CD14-positive monocyte (primary cell): ENCODE measurements at regions not wholly inside any gene's neighbourhood (a gene's known extent, or its start where the extent isn't known, plus 50 kb on each side); places are given as distances from the start of the nearest gene placed in this dataset.

Source experiments
- DNase-seq, 3 donors: peaks; one replicate each; pipeline ENCODE4 v3.0.0-alpha.2; 2011 to 2022
- H2AFZ ChIP-seq: 2 replicates; pipeline ENCODE4 v1.6.0; 2012; ENCODE audit warnings: mild to moderate bottlenecking, low read depth, low read length, inconsistent platforms; ENCODE audit not compliant: insufficient read depth, poor library complexity, severe bottlenecking
- H3K27ac ChIP-seq, 2 donors: 1 replicate in 1 of 2; 2 replicates in 1 of 2; pipeline ENCODE4 v1.5.1; 2012 to 2013; ENCODE audit warnings: low read length in 2 of 2, control low read depth in 1 of 2, inconsistent platforms in 1 of 2, low read depth in 1 of 2, mild to moderate bottlenecking in 1 of 2
- H3K27me3 ChIP-seq, 2 donors: one replicate each; pipeline versions ENCODE4 v1.6.0 to v1.6.1; 2011 to 2013; ENCODE audit warnings: low read length in 2 of 2; ENCODE audit not compliant: control insufficient read depth in 2 of 2, insufficient read depth in 2 of 2
- H3K36me3 ChIP-seq, 2 donors: replicated peaks in 1 of 2; 1 replicate in 1 of 2; 2 replicates in 1 of 2; pipeline versions ENCODE4 v1.5.1 to v1.6.1; 2012 to 2013; ENCODE audit warnings: low read length in 2 of 2, control low read depth in 1 of 2, inconsistent platforms in 1 of 2, mild to moderate bottlenecking in 1 of 2; ENCODE audit not compliant: insufficient read depth in 2 of 2, control insufficient read depth in 1 of 2
- H3K4me1 ChIP-seq, 2 donors: 1 replicate in 1 of 2; 2 replicates in 1 of 2; pipeline versions ENCODE4 v1.5.1 to v1.6.1; 2012 to 2013; ENCODE audit warnings: low read length in 2 of 2, control low read depth in 1 of 2, inconsistent platforms in 1 of 2, mild to moderate bottlenecking in 1 of 2, moderate library complexity in 1 of 2; ENCODE audit not compliant: insufficient read depth in 2 of 2, control insufficient read depth in 1 of 2
- H3K4me2 ChIP-seq: replicated peaks from 2 replicates; pipeline ENCODE3; 2012; ENCODE audit warnings: low read length, moderate library complexity, mild to moderate bottlenecking; ENCODE audit not compliant: poor library complexity, severe bottlenecking; ENCODE audit errors: extremely low read depth
- H3K4me3 ChIP-seq, 3 experiments: fragments of 200-600 bp in 1 of 3; sonication (generic) in 1 of 3; replicated peaks in 1 of 3; 1 replicate in 2 of 3; 2 replicates in 1 of 3; pipeline ENCODE4 v1.5.1; 2011 to 2013; ENCODE audit warnings: low read length in 3 of 3, mild to moderate bottlenecking in 3 of 3, control low read depth in 2 of 3, low read depth in 2 of 3, inconsistent platforms in 1 of 3, moderate library complexity in 1 of 3
- H3K79me2 ChIP-seq: 2 replicates; pipeline ENCODE4 v1.6.0; 2012; ENCODE audit warnings: mild to moderate bottlenecking, control low read depth, inconsistent platforms, low read length, moderate library complexity; ENCODE audit not compliant: insufficient read depth
- H3K9ac ChIP-seq: 2 replicates; pipeline ENCODE4 v1.6.0; 2017; ENCODE audit warnings: low read length, mild to moderate bottlenecking; ENCODE audit not compliant: insufficient read depth, poor library complexity, severe bottlenecking
- H3K9me3 ChIP-seq, 2 donors: replicated peaks in 1 of 2; 1 replicate in 1 of 2; 2 replicates in 1 of 2; pipeline versions ENCODE4 v1.5.1 to v1.6.1; 2012 to 2013; ENCODE audit warnings: low read length in 2 of 2, control low read depth in 1 of 2; ENCODE audit not compliant: control insufficient read depth in 1 of 2, insufficient read depth in 1 of 2
- H4K20me1 ChIP-seq: 2 replicates; pipeline ENCODE4 v1.6.0; 2012; ENCODE audit warnings: mild to moderate bottlenecking, low read length, control low read depth, moderate library complexity; ENCODE audit not compliant: insufficient read depth
- H3K27ac Mint-ChIP-seq, 7 donors: one replicate each; pipeline ENCODE4 v1.8.0; 2020; ENCODE audit warnings: mild to moderate bottlenecking in 7 of 7, mixed read lengths in 7 of 7, moderate library complexity in 6 of 7, inconsistent platforms in 2 of 7
- H3K27me3 Mint-ChIP-seq, 3 donors: one replicate each; pipeline ENCODE4 v1.8.0; 2021 to 2022; ENCODE audit warnings: low read depth in 3 of 3, mild to moderate bottlenecking in 3 of 3, mixed read lengths in 3 of 3, moderate library complexity in 3 of 3, inconsistent platforms in 1 of 3
- H3K36me3 Mint-ChIP-seq, 2 donors: one replicate each; pipeline ENCODE4 v1.8.0; 2020; ENCODE audit warnings: mixed read lengths in 2 of 2, inconsistent platforms in 1 of 2, mild to moderate bottlenecking in 1 of 2
- H3K4me1 Mint-ChIP-seq: one replicate; pipeline ENCODE4 v1.8.0; 2020; ENCODE audit warnings: mild to moderate bottlenecking, mixed read lengths
- H3K4me3 Mint-ChIP-seq, 2 donors: one replicate each; pipeline ENCODE4 v1.8.0; 2020; ENCODE audit warnings: mild to moderate bottlenecking in 2 of 2, mixed read lengths in 2 of 2, moderate library complexity in 1 of 2
- H3K9me3 Mint-ChIP-seq, 7 donors: one replicate each; pipeline ENCODE4 v1.8.0; 2020 to 2022; ENCODE audit warnings: mixed read lengths in 7 of 7, mild to moderate bottlenecking in 6 of 7, moderate library complexity in 6 of 7, inconsistent platforms in 2 of 7
- CTCF ChIP-seq: fragments of 200-600 bp; IDR thresholded peaks from one replicate; pipeline ENCODE4 v1.8.0; 2022; ENCODE audit warnings: antibody characterized with exemption, mild to moderate bottlenecking
- WGBS: methylation state at CpG from one replicate; pipeline ENCODE4 v1.1.5; 2013; ENCODE audit warnings: missing lambda C conversion rate; ENCODE audit not compliant: insufficient coverage; 5-methylcytosine and 5-hydroxymethylcytosine counted together
- intact Hi-C, 2 donors: fragments of 100-400 bp; cut with micrococcal nuclease; formaldehyde crosslinking; loops; one replicate each; pipeline versions ENCODE4 v1.15.0 to v1.15.1; 2023

DNA sequence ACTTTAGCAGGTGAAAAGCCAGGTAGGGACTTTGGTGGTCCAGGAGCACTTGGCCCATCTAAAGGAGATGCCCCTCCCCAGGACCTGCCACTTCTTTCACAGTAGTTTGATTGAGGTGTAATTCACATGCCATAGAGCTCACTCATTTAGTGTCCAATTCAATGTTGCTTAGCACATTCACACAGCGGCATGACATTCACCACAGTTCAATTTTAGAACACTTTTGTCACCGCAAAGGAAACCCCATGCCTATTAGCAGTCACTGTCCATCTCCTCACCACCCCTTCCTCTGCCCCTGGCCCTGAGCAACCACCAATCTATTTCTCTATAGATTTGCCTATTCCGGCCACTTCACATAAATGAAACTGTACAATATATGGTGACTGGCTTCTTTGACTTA lies 211.6 kb upstream of the ZMIZ1 start:
- Histone ChIP-seq H3K27ac (no peak overlapping the region), H3K9ac (no peak overlapping the region), H3K27me3 (no peaks in the 10 kb centered on the region), H3K4me3 (no peak overlapping the region), H3K4me1 (no peaks in the 10 kb centered on the region), H3K79me2 (no peaks in the 10 kb centered on the region), H3K36me3 (no peaks in the 10 kb centered on the region), H4K20me1 (no peaks in the 10 kb centered on the region), H3K4me2 (no peak overlapping the region), H3K9me3 (no peaks in the 10 kb centered on the region), H2AFZ (no peak overlapping the region)
- WGBS, result 100% methylated on average over 2 of the region's 3 CpGs
- Mint-ChIP-seq H3K36me3 (no peaks in the 10 kb centered on the region), H3K27ac (no peak overlapping the region), H3K27me3 (peaks cover 11 to 14% (median 11%) of the 10 kb centered on the region in 3 donors), H3K4me1 (no peaks in the 10 kb centered on the region), H3K4me3 (no peak overlapping the region), H3K9me3 (no peaks in the 10 kb centered on the region)
- DNase-seq, result no peak
- intact Hi-C loops, result loop anchor here in 1 of 2 donors (10.0 kb wide), 1 partner anchor 338 kb away; no protein-coding TSS in a partner anchor
- no peak for TF ChIP-seq CTCF

- Mint-ChIP-seq H3K36me3 (no peaks in the 10 kb centered on the region), H3K27ac (no peak overlapping the region), H3K9me3 (no peaks in the 10 kb centered on the region), H3K4me3 (no peak overlapping the region), H3K27me3 (peaks cover 9 to 18% (median 12%) of the 10 kb centered on the region in 3 donors), H3K4me1 (no peaks in the 10 kb centered on the region)
- Histone ChIP-seq H4K20me1 (no peaks in the 10 kb centered on the region), H3K27ac (no peak overlapping the region), H3K27me3 (no peaks in the 10 kb centered on the region), H3K79me2 (no peaks in the 10 kb centered on the region), H3K36me3 (no peaks in the 10 kb centered on the region), H3K4me3 (no peak overlapping the region), H3K4me1 (no peaks in the 10 kb centered on the region), H2AFZ (no peak overlapping the region), H3K9ac (no peak overlapping the region), H3K4me2 (no peak overlapping the region), H3K9me3 (no peaks in the 10 kb centered on the region)
- intact Hi-C loops, result loop anchor here in 1 of 2 donors (10.0 kb wide), 1 partner anchor 336 kb away; no protein-coding TSS in a partner anchor
- DNase-seq, result no peak
- 92% methylated on average over 4 of the region's 5 CpGs for WGBS
- no peak for TF ChIP-seq CTCF
Observed at GRCh38 chr10:78859266-78859665, 209.5 kb upstream of the ZMIZ1 start.
